ENCODE measurements at regions not wholly inside any gene's neighbourhood (a gene's known extent, or its start where the extent isn't known, plus 50 kb on each side); places are given as distances from the start of the nearest gene placed in this dataset.

DNA sequence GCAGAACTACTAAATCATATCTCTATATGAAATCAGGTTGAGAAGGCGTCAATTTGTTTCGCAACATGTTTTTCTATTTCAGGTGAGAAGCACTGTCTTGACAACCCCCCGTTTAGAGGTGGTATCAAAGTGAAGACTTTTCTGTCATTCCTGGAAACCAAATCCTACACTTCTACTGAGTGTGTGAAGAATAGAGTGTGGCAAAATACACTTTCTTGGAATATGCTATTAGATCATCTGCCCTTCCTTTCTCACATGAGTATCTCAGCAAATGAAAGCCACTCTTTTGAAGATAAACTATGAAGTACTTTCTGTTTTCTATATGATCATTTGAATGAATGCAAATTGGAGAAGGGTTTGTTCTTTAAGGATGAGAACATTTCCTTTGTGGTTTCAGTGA lies 174.0 kb upstream of the FMR1 start:
- TF ChIP-seq CTCF (IDR thresholded peaks at IDR 0.05; ENCODE audit: insufficient read depth, low read length, poor library complexity, severe bottlenecking): no peak
- Histone ChIP-seq H3K4me3 (ENCODE audit: low read depth, low read length) (no peak overlapping the region), H3K36me3 (ENCODE audit: control insufficient read depth, insufficient read depth, low read length) (no peaks in the 10 kb centered on the region), H3K27me3 (ENCODE audit: control insufficient read depth, insufficient read depth, low read length) (no peaks in the 10 kb centered on the region)
- DNase-seq (ENCODE audit: low read depth): no peak

GRCh38 chrX:147738265-147738664 lies 173.5 kb upstream of the FMR1 start:
- Histone ChIP-seq H3K4me3 (ENCODE audit: low read depth, low read length) (no peak overlapping the region), H3K36me3 (ENCODE audit: control insufficient read depth, insufficient read depth, low read length) (no peaks in the 10 kb centered on the region), H3K27me3 (ENCODE audit: control insufficient read depth, insufficient read depth, low read length) (no peaks in the 10 kb centered on the region)
- no peak for DNase-seq (ENCODE audit: low read depth)
- no peak for TF ChIP-seq CTCF (IDR thresholded peaks at IDR 0.05; ENCODE audit: insufficient read depth, low read length, poor library complexity, severe bottlenecking)

DNA sequence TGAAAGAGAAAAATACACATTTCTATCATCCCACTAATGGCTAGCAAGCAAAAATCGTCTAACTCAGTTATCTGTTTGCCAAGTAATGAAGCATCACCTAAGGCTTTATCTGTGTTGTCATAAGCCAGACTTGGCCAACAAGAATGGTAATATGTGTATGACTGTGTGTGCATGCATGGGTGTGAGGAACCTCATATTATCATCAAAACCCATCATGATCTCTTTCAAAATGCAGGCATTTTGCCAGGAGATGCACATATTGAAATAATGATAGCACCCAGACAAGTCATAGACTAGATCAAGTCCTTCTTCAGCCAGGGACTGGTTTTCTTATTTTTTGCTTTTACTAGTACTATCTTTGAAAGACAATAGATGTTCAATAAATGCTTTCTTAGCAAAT lies 172.5 kb upstream of the FMR1 start:
- H3K27me3 ChIP-seq (ENCODE audit: control insufficient read depth, insufficient read depth, low read length): no peaks in the 10 kb centered on the region
- no peak overlapping the region for H3K4me3 ChIP-seq (ENCODE audit: low read depth, low read length)
- no peaks in the 10 kb centered on the region for H3K36me3 ChIP-seq (ENCODE audit: control insufficient read depth, insufficient read depth, low read length)
- DNase-seq (ENCODE audit: low read depth): no peak
- no peak for TF ChIP-seq CTCF (IDR thresholded peaks at IDR 0.05; ENCODE audit: insufficient read depth, low read length, poor library complexity, severe bottlenecking)

DNA sequence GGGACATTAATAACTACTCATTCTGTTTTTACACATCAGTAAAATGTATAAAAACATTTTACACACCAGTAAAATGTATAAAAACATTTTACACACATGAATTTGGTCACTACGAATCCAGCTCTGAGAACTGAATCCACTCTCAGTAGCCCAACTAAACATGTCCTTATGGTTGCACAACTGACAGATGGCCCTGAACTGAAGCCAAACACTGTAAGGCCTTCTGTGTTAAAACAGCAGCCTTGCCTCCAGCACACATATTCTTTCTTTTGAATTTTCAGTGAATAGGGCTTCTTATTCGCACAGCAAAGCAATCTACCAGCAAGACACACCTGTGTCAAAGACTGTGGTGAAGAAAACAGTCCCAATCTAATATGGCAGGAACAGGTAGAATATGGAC lies 169.9 kb upstream of the FMR1 start:
- Histone ChIP-seq H3K36me3 (ENCODE audit: control insufficient read depth, insufficient read depth, low read length) (no peaks in the 10 kb centered on the region), H3K27me3 (ENCODE audit: control insufficient read depth, insufficient read depth, low read length) (no peaks in the 10 kb centered on the region)

DNA sequence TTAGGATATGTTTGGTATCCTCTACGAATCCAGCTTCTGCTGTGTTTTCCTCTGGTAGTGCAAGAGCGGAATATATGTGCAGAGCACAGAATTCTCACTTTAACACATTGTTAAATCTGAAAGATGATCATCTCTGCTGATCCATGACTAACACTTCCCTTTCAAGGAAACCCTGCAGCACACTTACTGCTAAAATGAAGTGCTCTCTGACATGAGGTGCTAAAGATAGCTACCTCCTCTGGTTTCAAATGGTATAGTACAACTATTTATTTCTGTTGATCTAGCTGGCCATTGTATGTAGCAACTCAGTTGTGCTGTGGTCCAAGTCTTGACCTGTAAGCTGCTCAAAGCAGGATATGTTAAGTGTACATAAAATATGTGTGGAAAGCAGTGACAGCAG lies 162.4 kb upstream of the FMR1 start:
- no peaks in the 10 kb centered on the region for H3K27me3 ChIP-seq (ENCODE audit: control insufficient read depth, insufficient read depth, low read length)
- no peak for TF ChIP-seq CTCF (IDR thresholded peaks at IDR 0.05; ENCODE audit: insufficient read depth, low read length, poor library complexity, severe bottlenecking)
- H3K4me3 ChIP-seq (ENCODE audit: low read depth, low read length): no peak overlapping the region
- H3K36me3 ChIP-seq (ENCODE audit: control insufficient read depth, insufficient read depth, low read length): no peaks in the 10 kb centered on the region
- no peak for DNase-seq (ENCODE audit: low read depth)

More for the DNA sequence above, 169.9 kb upstream of the FMR1 start:
- no peak for DNase-seq (ENCODE audit: low read depth)
- no peak overlapping the region for H3K4me3 ChIP-seq (ENCODE audit: low read depth, low read length)
- TF ChIP-seq CTCF (IDR thresholded peaks at IDR 0.05; ENCODE audit: insufficient read depth, low read length, poor library complexity, severe bottlenecking): no peak

DNA sequence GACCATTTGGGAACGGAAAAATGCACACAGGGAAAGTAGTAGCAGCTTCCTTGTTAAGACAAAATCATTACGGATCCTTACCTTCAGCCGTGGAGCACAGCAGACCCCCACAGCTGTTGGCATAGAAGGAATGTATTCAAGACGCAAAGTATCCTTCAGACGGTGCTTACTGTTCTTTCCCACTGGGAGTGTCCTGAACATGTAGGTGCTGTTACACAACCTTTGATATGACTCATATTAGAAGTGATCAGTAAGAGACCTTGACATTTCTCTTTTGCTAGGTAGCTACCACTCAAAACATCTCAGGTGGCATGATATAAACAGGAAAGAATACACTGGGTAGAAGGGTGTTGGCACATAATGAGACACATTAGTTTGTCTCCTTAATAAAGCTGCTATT lies 154.0 kb upstream of the FMR1 start:
- Histone ChIP-seq H3K4me3 (ENCODE audit: low read depth, low read length) (no peak overlapping the region), H3K36me3 (ENCODE audit: control insufficient read depth, insufficient read depth, low read length) (no peaks in the 10 kb centered on the region), H3K27me3 (ENCODE audit: control insufficient read depth, insufficient read depth, low read length) (no peaks in the 10 kb centered on the region)
- DNase-seq (ENCODE audit: low read depth): no peak
- no peak for TF ChIP-seq CTCF (IDR thresholded peaks at IDR 0.05; ENCODE audit: insufficient read depth, low read length, poor library complexity, severe bottlenecking)
